Panc1 (cell line): ENCODE measurements at regions not wholly inside any gene's neighbourhood (a gene's known extent, or its start where the extent isn't known, plus 50 kb on each side); places are given as distances from the start of the nearest gene placed in this dataset.

Experiments used
- POLR2AphosphoS5 ChIP-seq: IDR thresholded peaks from 2 replicates; pipeline ENCODE4 v1.6.1; 2012; ENCODE audit warnings: mild to moderate bottlenecking, low read depth, low read length, moderate library complexity
- REST ChIP-seq, 2 experiments: IDR thresholded peaks; 2 replicates each; pipeline ENCODE4 v1.6.1; 2011 to 2012; ENCODE audit warnings: low read depth in 2 of 2, control low read depth in 1 of 2, low read length in 1 of 2, mild to moderate bottlenecking in 1 of 2, moderate library complexity in 1 of 2; ENCODE audit not compliant: insufficient read depth in 1 of 2
- SIN3A ChIP-seq: IDR thresholded peaks from 2 replicates; pipeline ENCODE4 v1.6.1; 2012; ENCODE audit warnings: low read depth, mild to moderate bottlenecking, low read length, moderate library complexity, borderline replicate concordance; ENCODE audit not compliant: insufficient read depth
- TCF7L2 ChIP-seq: IDR thresholded peaks from 2 replicates; pipeline ENCODE4 v1.6.1; 2011; ENCODE audit warnings: mild to moderate bottlenecking, low read depth, low read length, inconsistent platforms
- TF ChIP-seq, protein P1 (sequence below): fragments of 450-650 bp; IDR thresholded peaks from 2 replicates; pipeline ENCODE4 v1.5.1; 2017; ENCODE audit warnings: mild to moderate bottlenecking

GRCh38 chr4:177611974-177612664 lies 169.9 kb upstream of the AGA start:
- TF ChIP-seq POLR2AphosphoS5, result no peak
- TF ChIP-seq, protein P1, sequence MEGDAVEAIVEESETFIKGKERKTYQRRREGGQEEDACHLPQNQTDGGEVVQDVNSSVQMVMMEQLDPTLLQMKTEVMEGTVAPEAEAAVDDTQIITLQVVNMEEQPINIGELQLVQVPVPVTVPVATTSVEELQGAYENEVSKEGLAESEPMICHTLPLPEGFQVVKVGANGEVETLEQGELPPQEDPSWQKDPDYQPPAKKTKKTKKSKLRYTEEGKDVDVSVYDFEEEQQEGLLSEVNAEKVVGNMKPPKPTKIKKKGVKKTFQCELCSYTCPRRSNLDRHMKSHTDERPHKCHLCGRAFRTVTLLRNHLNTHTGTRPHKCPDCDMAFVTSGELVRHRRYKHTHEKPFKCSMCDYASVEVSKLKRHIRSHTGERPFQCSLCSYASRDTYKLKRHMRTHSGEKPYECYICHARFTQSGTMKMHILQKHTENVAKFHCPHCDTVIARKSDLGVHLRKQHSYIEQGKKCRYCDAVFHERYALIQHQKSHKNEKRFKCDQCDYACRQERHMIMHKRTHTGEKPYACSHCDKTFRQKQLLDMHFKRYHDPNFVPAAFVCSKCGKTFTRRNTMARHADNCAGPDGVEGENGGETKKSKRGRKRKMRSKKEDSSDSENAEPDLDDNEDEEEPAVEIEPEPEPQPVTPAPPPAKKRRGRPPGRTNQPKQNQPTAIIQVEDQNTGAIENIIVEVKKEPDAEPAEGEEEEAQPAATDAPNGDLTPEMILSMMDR, result no peak
- TF ChIP-seq REST (IDR thresholded peaks at IDR 0.05; ENCODE audit: insufficient read depth in 1 of 2, low read depth in 2 of 2, low read length in 1 of 2), result no peak
- TF ChIP-seq SIN3A, result no peak
- TF ChIP-seq TCF7L2, result no peak
